GM10266 (cell line): ENCODE measurements at regions not wholly inside any gene's neighbourhood (a gene's known extent, or its start where the extent isn't known, plus 50 kb on each side); places are given as distances from the start of the nearest gene placed in this dataset.

Source experiments
- DNase-seq: peaks from one replicate; pipeline ENCODE4 v3.0.0; 2012; ENCODE audit errors: extremely low spot score
- TF ChIP-seq, protein P1 (sequence below): IDR thresholded peaks from 2 replicates; pipeline ENCODE4 v1.5.1; 2012; ENCODE audit warnings: mild to moderate bottlenecking, low read depth; ENCODE audit not compliant: control insufficient read depth, insufficient read depth; ENCODE audit errors: missing control alignments

- TF ChIP-seq, protein P1, sequence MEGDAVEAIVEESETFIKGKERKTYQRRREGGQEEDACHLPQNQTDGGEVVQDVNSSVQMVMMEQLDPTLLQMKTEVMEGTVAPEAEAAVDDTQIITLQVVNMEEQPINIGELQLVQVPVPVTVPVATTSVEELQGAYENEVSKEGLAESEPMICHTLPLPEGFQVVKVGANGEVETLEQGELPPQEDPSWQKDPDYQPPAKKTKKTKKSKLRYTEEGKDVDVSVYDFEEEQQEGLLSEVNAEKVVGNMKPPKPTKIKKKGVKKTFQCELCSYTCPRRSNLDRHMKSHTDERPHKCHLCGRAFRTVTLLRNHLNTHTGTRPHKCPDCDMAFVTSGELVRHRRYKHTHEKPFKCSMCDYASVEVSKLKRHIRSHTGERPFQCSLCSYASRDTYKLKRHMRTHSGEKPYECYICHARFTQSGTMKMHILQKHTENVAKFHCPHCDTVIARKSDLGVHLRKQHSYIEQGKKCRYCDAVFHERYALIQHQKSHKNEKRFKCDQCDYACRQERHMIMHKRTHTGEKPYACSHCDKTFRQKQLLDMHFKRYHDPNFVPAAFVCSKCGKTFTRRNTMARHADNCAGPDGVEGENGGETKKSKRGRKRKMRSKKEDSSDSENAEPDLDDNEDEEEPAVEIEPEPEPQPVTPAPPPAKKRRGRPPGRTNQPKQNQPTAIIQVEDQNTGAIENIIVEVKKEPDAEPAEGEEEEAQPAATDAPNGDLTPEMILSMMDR: no peak
- no peak for DNase-seq
Measured at GRCh38 chr6:164107297-164107995, 692.9 kb downstream of the QKI start.

DNA sequence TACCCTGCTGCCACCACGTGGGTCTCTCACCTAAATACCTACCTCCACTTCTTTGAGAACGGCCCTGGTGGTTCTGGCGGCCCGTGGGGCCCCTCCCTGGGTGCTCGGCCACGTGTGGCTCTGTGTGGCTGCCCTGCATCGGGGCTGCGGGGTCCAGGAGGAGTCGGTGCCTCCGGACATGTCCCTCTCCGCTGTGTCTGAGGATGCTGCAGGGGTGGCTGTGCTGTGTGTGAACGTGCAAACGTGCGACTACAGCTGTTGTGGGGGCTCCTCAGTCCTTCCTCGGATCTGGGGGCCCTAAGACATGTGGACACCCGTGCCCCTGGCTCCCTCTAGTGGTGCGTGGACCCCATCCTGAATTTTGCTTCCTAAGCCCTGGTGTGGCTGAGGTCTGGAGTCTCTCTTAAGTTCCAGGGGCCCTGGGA, 691.8 kb downstream of the QKI start:
- TF ChIP-seq, protein P1: peak; percentile 21
- no peak for DNase-seq

DNA sequence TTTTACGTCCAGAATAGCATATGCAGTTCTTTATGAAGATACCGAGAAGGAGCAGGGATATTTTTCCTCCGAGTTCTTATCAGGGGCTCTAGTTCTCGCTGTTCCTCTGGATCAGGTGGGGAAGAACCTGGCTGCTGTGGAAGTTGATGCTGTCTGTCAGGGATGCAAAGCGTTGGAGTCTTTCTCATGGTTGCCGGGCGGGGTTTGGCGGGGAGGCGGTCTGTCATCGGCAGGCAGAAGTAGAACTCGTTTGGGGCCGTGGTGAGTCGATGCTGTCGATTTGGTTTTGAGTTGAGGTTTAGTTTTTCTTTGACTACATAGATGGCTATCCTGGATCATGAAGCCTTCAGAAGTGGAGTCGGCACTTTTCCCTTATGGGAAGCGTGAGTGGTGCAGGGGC, 691.2 kb downstream of the QKI start:
- TF ChIP-seq, protein P1: no peak
- DNase-seq: no peak

DNA sequence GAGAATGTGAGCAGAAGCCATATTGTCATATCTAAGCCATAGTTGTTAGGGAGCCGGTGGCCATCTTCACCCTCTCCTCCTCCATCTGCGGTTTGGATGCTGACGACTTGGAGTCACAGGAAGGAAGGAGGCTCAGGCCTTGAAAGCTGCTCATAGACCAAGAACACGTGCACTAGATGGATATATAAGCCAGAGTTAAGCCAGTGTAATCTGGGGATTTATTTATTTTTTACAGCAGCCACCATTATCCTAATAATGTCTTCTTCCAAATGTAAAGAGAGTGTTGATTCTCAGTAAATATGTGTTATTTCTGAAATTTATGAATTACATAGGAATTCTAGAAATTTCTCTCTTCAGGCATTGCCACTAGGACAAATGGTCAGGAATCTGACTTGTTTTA, 689.9 kb downstream of the QKI start:
- DNase-seq: no peak
- TF ChIP-seq, protein P1: no peak

DNA sequence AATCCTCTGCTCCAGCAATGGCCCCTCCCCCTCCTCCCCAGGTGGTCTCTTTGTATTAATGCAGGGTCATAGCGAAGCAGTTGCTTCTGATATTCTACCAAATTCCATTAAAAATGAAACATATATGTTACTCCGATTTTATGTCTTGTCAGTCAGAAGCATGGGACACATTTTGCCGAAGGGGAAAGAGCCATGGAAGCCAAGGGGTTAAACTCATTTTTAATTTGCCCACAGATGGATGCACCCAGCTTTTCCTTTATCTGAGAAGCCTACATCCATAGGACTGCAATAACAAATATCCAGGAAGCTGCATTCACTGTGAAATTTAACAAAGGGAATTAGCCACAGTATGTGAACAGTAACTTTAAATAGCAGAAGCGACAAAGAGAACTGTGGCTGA, 688.2 kb downstream of the QKI start:
- DNase-seq: no peak
- TF ChIP-seq, protein P1: no peak

- TF ChIP-seq, protein P1: no peak
Measured at GRCh38 chr6:164101859-164102258, 687.3 kb downstream of the QKI start.

DNA sequence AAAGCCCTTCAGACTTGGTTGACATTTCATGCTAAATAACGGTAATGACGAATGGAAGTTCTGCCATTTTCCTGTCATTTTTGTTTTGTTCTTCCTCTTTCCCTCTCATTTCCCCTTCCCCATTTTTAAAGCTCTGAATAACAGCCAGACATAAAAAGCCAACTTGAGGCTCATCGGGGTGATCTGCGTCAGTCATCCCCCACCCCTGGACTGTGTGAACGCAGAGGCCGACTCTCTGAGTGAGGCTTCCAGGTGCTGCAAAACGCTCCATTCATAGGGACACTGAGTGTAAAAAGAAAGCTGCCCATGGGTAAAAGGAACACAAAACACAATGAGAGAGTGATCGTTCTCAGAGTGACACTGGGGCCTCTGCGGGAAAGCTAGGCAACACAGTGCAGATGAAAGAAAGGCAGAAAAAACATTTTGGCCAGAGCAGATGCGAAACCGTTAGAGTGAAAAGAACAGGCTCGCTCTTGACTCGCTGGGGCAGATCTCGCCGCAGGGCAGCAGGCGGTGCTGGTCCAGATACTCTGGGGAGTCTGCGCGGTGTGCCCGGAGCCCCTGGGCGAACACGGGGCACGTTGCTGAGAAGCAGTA, 684.8 kb downstream of the QKI start:
- TF ChIP-seq, protein P1: no peak
- no peak for DNase-seq

More at GRCh38 chr6:164101859-164102258, 687.3 kb downstream of the QKI start:
- DNase-seq: no peak
